HL-60 (cell line): ENCODE measurements at regions not wholly inside any gene's neighbourhood (a gene's known extent, or its start where the extent isn't known, plus 50 kb on each side); places are given as distances from the start of the nearest gene placed in this dataset.
"Not testable (repeated sequence)": the region's sequence is repeated elsewhere in the genome, so short reads cannot be mapped to it uniquely, and the experiment has no call there.

Experiments
- DNase-seq, 2 experiments: peaks; one replicate each; pipeline ENCODE4 v3.0.0-alpha.2; 2010 to 2020; ENCODE audit warnings: low read depth in 1 of 2, low spot score in 1 of 2
- H3K27ac ChIP-seq: fragments of 250-450 bp; sonication (Bioruptor Pico); replicated peaks from 2 replicates; pipeline ENCODE4 v1.5.1; 2020; ENCODE audit warnings: mild to moderate bottlenecking, moderate library complexity
- H3K27me3 ChIP-seq: fragments of 250-450 bp; sonication (Bioruptor Pico); 2 replicates; pipeline ENCODE4 v1.5.1; 2021; ENCODE audit warnings: mild to moderate bottlenecking, moderate library complexity; ENCODE audit not compliant: insufficient read depth, poor library complexity, severe bottlenecking
- H3K4me3 ChIP-seq: replicated peaks from 2 replicates; pipeline ENCODE4 v1.5.1; 2011; ENCODE audit warnings: mild to moderate bottlenecking, control low read depth, low read length; ENCODE audit not compliant: insufficient read depth
- GABPA ChIP-seq: IDR thresholded peaks from 2 replicates; pipeline ENCODE4 v1.6.1; 2012; ENCODE audit warnings: low read depth
- POLR2AphosphoS5 ChIP-seq: IDR thresholded peaks from 2 replicates; pipeline ENCODE4 v1.6.1; 2012; ENCODE audit warnings: low read depth
- SPI1 ChIP-seq: IDR thresholded peaks from 2 replicates; pipeline ENCODE4 v1.6.1; 2012; ENCODE audit warnings: low read depth, mild to moderate bottlenecking, borderline replicate concordance
- TF ChIP-seq, protein P1 (sequence below): IDR thresholded peaks from one replicate; pipeline ENCODE4 v1.5.1; 2011; ENCODE audit warnings: low read length, control low read depth, inconsistent platforms; ENCODE audit not compliant: insufficient read depth
- TF ChIP-seq, protein P2 (sequence below): IDR thresholded peaks from 2 replicates; pipeline ENCODE4 v1.6.1; 2012; ENCODE audit warnings: low read depth; ENCODE audit not compliant: insufficient replicate concordance

DNA sequence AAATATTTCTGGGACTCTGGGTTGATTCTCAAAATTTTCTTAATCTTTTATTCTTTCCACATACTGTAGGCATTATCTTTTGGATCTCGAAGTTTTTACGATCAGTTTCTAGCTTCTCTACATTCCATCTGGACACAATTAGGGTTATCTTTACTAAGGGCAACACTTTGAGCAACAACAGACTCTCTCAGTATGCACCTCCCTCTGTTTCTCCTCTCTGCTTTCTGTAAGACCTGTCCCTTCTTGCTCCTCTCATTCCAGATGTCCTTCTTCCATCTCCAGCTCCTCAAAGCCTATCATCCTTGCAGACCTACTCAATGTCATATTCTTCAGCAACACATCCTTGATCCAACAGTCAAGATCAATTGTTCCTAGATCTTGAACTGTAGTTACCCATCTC is 457.0 kb downstream of the SLC6A15 start:
- Histone ChIP-seq H3K4me3 (no peak overlapping the region), H3K27ac (no peak overlapping the region), H3K27me3 (no peaks in the 10 kb centered on the region)
- no peak for DNase-seq
- TF ChIP-seq POLR2AphosphoS5, result no peak
- TF ChIP-seq, protein P1, sequence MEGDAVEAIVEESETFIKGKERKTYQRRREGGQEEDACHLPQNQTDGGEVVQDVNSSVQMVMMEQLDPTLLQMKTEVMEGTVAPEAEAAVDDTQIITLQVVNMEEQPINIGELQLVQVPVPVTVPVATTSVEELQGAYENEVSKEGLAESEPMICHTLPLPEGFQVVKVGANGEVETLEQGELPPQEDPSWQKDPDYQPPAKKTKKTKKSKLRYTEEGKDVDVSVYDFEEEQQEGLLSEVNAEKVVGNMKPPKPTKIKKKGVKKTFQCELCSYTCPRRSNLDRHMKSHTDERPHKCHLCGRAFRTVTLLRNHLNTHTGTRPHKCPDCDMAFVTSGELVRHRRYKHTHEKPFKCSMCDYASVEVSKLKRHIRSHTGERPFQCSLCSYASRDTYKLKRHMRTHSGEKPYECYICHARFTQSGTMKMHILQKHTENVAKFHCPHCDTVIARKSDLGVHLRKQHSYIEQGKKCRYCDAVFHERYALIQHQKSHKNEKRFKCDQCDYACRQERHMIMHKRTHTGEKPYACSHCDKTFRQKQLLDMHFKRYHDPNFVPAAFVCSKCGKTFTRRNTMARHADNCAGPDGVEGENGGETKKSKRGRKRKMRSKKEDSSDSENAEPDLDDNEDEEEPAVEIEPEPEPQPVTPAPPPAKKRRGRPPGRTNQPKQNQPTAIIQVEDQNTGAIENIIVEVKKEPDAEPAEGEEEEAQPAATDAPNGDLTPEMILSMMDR, result no peak
- TF ChIP-seq, protein P2, sequence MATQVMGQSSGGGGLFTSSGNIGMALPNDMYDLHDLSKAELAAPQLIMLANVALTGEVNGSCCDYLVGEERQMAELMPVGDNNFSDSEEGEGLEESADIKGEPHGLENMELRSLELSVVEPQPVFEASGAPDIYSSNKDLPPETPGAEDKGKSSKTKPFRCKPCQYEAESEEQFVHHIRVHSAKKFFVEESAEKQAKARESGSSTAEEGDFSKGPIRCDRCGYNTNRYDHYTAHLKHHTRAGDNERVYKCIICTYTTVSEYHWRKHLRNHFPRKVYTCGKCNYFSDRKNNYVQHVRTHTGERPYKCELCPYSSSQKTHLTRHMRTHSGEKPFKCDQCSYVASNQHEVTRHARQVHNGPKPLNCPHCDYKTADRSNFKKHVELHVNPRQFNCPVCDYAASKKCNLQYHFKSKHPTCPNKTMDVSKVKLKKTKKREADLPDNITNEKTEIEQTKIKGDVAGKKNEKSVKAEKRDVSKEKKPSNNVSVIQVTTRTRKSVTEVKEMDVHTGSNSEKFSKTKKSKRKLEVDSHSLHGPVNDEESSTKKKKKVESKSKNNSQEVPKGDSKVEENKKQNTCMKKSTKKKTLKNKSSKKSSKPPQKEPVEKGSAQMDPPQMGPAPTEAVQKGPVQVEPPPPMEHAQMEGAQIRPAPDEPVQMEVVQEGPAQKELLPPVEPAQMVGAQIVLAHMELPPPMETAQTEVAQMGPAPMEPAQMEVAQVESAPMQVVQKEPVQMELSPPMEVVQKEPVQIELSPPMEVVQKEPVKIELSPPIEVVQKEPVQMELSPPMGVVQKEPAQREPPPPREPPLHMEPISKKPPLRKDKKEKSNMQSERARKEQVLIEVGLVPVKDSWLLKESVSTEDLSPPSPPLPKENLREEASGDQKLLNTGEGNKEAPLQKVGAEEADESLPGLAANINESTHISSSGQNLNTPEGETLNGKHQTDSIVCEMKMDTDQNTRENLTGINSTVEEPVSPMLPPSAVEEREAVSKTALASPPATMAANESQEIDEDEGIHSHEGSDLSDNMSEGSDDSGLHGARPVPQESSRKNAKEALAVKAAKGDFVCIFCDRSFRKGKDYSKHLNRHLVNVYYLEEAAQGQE, result no peak
- TF ChIP-seq GABPA, result no peak
- TF ChIP-seq SPI1, result no peak

DNA sequence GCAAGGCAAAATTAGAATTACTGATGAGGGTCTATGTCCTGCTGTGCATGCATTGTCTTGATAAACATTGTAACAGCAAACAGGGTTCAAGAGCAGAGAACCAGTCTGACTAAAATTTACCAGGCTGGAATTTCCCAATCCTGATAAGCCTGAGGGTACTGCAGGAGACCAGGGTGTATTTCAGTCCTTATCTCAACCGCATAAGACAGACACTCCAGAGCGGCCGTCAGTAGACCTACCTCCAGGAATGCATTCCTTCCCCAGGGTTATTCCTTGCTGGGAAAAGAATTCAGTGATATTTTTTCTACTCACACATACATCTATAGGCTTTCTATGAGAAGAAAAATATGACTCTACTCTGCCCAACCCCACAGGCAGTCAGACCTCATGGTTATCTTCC is 466.1 kb downstream of the SLC6A15 start:
- not testable (repeated sequence) for H3K27me3 ChIP-seq, H3K4me3 ChIP-seq, H3K27ac ChIP-seq, DNase-seq

- no peak overlapping the region for H3K4me3 ChIP-seq
- TF ChIP-seq POLR2AphosphoS5 (no peak), GABPA (no peak), SPI1 (no peak)
- TF ChIP-seq, protein P2, result no peak
- TF ChIP-seq, protein P1, result no peak
- DNase-seq, result no peak
Observed at GRCh38 chr12:84436134-84436533, 476.5 kb downstream of the SLC6A15 start.

GRCh38 chr12:84435682-84436081 is 476.9 kb downstream of the SLC6A15 start:
- no peaks in the 10 kb centered on the region for H3K27me3 ChIP-seq
- TF ChIP-seq GABPA (no peak), POLR2AphosphoS5 (no peak), SPI1 (no peak)
- TF ChIP-seq, protein P1, result no peak
- TF ChIP-seq, protein P2, result no peak

More at GRCh38 chr12:84436134-84436533, 476.5 kb downstream of the SLC6A15 start:
- Histone ChIP-seq H3K27me3 (no peaks in the 10 kb centered on the region), H3K27ac (no peak overlapping the region)

More at GRCh38 chr12:84435682-84436081, 476.9 kb downstream of the SLC6A15 start:
- Histone ChIP-seq H3K27ac (no peak overlapping the region), H3K4me3 (no peak overlapping the region)
- DNase-seq, result no peak
